NCI-H1930 (cell line): ENCODE measurements at regions not wholly inside any gene's neighbourhood (a gene's known extent, or its start where the extent isn't known, plus 50 kb on each side); places are given as distances from the start of the nearest gene placed in this dataset.

Experiments used
- DNase-seq, 2 experiments: peaks; one replicate each; lab custom pipeline; 2025; lab: John Stamatoyannopoulos, UW

DNA sequence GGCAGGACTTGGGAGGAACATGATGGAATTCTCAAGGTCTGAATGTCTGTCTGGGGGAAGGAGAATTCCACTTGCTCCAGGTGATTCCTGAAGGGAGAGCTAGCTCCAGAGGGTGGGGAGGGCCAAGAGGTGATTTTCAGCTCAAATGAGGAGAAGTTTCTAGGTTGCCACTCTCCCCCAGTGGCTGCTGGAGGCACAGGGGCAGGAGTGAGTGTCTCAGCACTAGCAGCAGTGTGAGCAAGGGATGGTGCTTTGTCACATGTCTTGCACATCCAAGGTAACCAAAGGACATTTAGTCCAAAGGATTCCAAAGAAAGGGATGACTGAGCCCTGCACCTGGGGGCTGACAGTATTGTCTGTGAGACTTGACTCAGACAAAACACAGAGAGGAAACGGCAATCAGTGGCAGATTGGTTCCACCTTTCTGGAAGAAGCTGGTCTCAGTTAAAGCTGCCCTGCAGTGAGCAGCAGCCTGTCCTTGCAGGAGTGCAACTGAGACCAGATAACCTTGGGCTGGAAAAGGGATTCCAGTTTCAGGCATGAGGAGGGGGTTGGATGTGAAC lies 51.2 kb upstream of the PCBD1 start:
- DNase-seq = no peak

DNA sequence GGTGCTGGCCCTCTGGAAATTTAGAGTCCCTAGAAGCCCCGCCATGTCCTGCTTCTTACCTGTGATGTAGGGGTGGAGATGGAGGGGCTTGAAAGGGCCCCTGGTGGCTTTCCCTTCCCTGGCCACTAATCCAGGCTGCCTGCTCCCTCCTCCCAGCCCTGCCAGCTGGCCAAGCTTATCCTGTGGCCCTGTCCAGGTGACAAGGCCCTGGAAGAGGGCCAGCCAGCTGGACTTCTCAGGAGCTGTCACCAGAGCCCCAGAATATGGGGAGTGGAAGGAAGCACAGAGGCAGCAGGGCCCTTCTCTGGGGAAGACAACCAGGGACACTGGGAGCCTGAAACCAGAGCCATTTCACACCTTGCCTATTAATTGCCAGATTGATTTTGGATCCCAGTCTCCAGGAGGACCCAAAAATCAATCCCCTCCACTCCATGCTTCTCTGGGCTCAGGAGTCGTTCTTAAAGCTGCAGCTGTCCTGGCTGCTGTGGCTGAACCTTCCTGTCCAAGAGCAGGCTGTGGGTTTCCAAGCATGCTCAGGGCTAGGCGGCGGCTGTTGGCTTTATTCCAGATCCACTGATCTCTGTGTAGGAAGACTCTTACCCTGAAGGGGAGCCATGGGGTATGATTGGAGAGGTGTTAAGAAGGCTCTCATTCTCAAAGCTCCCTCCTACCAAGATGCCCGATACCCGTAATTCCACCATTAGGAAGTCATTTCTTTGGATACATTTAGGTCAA lies 52.6 kb upstream of the PCBD1 start:
- DNase-seq = no peak

DNA sequence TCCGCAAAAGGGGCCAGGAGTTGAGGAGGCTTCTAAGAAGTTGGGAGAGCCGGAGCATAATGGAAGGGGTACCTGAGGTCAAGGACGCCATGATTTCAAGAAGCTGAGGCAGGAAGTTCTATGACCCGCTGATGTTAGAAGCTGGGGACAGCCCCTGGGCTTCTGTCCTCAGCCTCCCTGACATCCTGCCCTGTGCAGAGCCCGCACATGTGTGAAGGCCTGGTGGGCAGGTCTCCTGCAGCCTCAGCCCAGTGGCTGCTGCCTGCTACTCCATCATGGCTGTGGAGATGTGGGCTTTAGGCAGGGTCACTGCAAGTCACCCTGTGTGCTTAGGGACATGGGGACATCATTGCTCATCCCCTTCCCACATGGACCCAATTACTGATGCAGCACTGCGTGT lies 53.8 kb upstream of the PCBD1 start:
- DNase-seq = no peak

DNA sequence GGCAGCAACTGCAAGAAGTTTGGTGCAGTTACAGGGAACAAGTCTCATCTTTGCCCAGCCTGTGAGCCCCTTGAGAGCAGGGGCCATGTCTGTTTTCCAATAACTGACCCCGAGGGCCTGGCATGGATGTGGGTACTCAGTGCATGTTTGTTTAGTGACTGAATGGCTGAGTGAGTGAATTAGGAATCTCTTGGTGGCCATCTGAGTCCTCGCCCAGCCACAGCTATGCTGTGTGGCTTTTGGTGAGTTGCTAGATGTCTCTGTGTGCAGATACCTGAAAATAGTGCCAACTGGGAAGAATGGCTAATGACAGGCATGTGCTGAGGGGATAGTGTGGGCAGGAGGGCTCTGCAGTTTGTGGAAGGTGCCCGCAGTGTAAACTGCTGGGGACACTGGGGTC lies 54.4 kb upstream of the PCBD1 start:
- no peak for DNase-seq

DNA sequence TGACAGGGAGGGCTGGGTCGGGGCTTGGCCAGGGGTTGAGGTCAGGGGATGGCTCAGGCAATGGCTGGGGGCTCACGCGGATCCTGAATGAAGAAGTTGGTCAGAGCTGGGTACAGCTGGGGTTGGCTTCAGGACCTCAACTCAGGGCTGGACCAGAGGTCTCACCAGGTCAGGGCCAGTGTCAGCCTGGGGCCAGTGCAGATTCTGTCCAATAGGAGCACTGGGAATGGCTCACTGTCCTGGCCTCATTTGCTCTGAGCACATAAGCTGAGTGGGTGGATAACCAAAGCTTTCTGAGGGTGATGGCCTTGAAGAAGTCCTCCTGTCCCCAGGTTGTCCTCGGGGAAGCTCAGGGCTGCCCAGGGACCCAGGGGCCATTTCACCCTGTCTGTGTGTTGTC lies 54.9 kb upstream of the PCBD1 start:
- DNase-seq = no peak

DNA sequence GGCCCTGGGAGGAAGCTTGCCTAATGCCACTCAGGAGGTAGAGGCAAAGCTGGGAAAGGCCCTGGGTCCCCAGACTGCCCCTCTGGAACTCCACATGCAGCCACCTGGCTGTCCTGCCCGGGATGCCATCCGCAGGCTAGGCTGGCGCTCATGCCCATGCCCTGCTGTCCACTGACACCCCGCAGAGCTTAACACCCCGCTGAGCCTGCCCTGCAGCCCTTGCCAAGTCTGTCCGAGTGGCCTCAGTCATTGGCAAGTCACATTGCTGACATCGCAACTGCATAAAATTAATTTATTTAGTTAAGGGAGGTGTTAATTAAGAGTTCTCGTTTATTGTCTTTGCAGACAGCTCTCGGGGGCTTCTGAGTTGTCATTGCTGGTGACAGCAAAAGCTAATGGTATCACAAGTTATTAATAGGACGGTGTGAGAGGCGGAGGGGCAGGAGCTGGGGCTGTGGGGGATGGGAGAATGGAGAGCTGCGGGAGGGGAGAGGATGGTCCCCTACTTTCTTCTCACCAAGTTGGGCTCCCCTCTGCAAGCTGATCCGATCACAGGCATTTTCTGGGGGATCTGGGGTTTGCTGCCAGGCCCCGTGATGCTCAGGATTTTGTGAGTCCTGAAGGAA lies 55.6 kb upstream of the PCBD1 start:
- DNase-seq = no peak

DNA sequence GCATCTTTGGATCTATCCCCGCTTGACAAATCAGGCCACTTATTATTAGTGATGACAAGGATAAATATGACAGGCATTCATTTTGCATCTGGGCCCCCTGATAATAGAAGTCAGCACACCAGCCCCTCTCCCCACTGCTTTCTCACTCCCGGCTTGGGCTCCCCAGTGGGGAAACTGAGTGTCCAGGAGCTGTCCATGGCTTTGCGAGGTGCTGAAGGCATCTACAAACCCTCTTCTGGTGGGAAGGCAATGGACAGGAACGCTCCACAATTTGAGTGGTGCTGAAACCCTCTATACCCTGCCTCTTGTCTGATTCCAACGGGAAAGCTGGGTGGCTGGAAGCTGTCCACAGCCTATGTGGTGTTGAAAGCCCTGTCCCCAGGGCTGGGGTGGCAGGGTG lies 61.7 kb upstream of the PCBD1 start:
- DNase-seq = no peak

DNA sequence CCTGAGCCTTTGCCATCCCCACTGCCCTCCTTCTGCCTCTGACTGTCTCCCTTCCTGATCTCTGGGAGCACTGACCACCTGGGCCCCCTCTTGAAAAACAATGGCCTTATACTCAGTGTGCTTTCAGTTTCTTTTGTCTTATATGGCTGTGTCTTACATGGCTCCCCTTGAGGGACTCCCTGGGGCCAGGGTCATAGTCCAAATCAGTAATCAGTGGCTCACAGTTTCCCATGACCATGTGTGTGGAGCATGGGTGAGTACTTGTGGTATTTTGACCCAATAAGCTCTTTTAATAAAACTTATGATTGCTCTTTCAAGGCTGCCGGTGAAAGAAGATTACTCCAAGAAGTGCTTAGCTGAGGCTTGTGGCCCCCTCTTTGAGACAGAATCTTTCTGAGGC lies 62.4 kb upstream of the PCBD1 start:
- no peak for DNase-seq

DNA sequence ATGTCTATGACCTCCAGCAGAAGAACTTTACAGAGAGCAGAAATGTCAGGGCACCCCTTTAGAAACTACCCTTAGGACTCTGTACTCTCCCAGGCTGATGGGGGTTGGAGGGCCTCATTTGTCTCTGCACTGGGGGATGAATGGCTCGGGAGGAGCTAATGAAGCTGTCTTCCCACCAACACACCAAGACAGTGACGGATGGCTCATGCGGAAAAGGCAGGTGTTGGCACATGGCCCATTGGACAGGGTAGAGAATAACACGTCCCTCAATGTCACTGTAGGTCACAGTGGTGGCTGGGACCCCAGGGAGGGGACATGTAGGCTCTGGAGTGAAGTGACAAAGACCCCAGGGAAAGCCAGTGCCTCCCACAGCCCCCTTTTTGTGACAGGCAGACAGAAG lies 64.0 kb upstream of the PCBD1 start:
- DNase-seq = no peak

DNA sequence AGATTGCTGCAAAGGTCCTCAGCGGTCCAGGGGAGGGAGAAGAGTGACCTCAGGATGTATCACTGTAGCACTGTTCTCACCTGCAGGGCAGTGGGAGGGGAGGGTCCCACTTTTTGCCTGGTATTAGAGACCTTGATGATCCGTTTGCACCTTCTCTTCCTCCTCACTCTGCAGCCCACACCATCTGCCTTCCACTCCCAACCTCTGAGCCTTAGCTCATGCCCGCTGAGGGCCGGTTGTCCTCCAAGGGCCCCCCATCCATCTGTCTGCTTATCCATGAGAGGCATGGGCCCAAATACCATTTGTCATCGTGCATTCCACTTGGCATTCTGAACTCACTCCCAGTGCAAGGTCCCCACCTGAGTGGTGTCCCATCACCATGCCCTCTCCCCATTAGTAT lies 64.6 kb upstream of the PCBD1 start:
- DNase-seq = no peak

DNA sequence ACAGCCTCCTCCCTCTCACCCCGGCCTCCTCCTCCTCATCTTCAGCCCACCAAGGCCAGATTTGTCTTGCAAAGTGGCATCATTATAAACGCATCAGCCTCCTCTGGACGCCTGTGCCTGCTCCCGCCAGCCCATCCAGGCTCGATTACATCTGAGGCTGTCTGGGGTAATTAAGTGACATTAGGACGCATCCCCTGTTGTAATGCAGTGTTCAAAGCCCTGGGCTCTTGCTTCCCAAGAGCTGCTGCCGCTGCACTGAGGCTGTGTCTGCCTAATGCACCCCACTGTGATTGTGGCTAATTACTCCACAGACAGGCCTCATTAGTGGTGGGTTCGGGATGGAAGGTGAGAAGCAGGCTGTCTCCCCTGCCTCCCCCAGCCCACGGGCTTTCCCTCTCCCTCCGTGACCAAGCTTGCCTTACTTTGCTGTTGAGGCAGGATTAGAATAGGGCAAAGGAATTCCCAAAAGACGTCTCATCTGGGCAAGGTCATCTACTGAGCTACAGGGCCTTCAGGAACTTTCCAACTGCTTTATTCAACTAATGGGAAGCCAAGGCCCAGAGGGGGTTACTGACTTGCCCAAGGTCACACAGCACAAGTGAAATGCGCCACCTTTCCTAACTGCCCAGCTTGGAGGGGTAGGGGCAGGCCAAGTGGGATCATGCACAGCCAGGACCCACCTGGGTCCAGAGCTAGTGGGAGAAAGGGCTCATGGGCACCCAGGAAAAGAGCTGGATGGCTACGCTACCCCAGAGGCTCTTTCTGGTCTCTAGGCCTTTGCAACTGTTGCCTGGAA lies 66.2 kb upstream of the PCBD1 start:
- DNase-seq = no peak

DNA sequence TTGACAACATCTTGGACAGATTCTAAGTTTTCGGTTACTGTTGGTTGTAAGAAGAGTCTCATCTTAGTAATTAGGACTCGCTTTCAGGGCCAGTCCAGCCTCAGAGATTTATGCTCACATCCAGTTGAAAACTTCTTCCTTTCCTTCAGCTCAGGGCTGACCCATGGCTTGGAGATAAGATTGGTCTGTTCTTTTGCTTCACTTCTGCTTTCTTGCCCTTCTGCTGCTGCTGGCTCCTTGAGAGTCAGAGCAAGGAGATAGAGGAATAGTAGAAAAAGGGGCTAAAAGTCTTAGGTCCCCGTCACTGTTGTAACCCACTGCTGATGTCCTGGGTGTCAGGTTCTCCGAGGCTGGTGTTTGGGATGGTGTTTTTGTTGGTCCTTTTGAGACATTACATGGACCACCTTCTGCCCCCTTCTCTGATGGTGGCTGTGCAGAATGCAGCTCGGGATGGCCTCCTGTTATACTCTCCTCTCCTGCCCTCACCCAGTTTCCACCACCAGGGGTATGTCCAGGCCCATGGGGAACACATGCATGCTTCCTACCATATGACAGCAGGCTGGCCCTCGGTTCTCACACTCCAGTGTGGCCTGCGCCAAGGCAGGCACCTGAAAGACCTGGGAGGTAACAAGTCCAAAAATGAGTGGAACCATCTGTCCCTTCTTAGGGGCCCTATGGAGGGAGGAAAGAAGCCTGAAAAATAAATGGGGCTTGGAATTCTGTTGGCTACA lies 67.8 kb upstream of the PCBD1 start:
- no peak for DNase-seq

DNA sequence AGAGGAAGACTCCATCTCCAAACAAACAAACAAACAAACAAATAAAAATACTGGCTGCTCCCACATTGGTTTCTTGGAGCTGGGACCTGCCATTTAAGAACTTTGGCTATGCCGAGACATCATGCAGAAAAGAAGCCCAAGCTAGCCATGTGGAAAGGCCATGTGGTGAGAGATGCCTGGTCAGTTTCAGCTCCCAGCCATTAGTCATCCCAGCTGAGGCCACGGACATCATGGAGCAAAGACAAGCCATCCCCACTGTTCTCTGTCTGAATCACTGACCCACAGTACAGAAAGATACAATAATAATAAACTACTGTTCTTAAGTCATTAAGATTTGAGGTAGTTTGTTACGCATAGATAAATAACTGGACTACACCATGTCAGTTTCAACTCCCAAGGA lies 70.0 kb upstream of the PCBD1 start:
- DNase-seq = no peak

DNA sequence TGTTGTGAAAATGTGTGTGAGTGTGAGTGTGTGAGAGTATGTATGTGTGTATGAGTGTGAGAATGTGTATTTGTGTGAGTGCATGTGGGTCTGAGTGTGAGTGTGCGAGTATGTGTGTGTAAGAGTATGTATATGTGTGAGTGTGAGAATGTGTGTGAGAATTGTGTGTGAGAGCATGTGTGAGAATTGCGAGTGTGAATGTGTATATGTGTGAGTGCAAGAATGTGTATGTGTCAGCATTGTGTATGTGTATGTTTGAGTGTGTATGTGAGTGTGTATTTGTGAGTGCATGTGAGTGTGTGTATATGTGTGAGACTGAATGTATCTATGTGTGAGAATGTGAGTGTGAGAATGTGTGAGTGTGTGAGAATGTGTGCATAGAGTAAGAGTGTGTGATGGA lies 72.0 kb upstream of the PCBD1 start:
- no peak for DNase-seq

DNA sequence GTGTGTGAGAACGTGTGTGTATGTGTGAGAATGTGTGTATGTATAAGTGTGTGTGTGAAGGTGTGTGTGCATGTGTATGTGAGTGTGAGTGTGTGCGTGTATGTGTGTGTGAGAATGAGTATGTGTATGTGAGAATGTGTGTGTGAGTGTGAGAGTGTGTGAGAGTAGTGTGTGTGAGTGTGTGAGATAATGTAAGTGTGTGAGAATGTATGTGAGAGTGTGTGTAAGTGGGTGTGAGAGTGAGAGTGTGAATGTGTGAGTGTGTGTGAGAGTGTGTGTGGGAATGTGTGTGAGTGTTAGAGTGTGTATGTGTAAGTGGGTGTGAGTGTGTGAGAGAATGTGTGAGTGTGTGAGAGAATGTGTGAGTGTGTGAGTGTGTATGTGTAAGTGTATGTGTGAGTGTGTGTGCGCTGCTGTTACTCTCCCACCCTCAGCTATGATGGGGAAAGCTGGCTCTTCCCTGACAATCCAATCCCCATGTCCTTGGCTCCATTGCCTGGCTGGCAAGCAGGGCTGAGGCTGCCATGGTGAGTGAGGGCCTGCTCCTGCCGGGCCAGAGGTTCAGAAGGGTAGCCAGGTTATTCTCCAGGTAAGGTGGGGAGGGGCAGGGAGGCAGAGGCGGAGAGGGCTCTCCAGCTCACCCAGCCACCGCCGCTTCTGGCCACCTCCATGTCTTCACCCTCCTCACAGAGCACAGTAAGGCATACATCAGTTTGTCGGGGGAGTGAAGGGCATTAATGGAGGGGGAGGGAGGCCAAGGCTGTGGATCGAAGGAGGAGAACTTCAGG lies 72.6 kb upstream of the PCBD1 start:
- no peak for DNase-seq

DNA sequence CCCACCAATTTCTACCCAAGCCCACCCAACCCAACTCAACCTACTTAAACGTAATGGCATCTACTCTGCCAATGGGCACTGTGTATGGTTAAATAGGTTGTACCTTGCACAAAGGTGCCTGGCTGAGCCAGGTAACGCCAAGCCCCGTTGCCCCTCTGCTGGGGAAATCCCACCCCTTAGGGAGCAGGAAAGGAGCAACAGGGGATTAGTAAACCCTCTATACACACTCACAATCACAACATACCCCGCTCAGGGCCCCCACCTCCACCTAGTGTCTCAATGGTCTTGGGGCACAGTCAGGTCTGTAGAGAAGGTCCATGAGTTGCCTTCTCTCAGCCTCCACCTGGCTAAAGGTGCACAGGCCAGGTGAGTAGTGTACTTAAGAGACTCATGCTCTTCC lies 74.3 kb upstream of the PCBD1 start:
- DNase-seq = no peak

DNA sequence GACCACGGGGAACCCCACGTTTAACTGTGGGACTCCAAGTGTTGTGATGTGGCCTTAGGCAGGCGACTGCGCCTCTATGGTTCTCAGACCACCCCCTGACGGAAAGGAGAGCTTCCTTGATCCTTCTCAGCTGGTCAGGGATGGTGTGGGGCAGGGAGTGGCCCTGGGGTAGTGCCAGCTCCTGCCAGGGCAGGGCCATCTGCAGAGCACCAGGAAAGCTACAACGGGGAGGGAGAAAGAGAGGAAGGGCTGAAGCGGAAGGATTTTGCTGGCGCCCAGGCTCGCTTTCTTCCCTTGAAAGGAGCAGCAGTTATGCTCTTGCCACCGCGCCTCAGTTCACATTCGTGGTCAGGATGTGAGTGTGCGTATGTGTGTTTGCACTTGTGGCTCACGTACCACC lies 74.9 kb upstream of the PCBD1 start:
- no peak for DNase-seq

DNA sequence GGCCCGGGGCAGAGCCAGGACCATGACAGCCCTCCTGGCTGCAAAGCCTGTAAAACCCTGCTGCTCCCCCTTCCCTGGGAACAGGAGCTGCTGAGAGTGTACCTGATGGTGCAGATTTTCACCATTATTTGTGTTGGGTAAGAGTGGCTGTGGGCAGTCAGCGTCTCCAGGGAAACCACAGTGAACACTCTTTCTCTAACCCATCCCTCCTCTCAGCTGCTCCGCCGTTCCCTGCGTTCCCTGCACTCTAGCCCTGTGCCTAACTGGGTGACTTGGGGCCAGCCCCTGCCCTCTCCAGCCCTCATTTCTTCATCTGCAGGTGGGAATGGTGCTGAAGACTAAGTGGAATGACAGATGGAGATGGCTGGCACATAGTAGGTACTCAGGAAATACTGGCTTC lies 75.9 kb upstream of the PCBD1 start:
- no peak for DNase-seq

DNA sequence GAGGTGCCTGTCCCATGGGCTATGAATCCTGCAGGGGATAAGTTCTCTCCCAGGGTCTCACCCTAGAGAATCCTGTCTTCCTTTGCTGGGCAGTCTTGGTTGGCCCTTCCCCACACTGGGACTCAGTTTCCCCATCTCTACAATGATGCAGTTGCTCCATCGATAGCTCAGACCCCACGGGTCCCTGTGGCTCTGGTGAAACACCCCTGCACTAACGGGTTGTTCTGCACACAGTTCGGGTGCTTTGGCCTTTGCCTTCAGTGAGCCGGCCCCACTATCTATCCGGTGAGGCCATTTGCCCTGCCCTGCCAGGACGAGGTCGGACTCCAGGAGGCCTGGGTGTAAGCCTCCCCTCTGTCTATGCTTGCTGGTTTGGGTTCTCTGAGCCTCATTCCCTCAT lies 76.5 kb upstream of the PCBD1 start:
- DNase-seq = no peak

DNA sequence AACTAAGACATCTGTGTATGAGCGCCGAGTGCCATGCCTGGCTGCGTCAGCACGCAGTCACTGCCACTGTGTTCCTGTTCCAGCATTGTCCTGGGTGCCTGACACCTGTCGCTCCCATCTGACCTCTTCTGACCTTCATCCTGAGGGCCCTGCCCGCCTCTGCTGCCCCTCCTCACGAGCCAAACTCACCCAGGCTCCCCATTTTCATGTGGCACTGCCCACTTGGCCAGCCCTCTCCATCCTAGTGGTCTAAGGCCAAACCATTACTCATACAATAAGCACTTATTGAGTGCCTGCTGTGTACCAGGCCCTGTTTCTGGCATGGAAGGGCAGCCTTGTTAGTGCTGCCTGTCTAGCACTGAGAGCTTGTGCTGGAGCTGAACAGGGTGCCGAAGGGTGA lies 77.2 kb upstream of the PCBD1 start:
- DNase-seq = no peak
